ENCODE measurements at regions not wholly inside any gene's neighbourhood (a gene's known extent, or its start where the extent isn't known, plus 50 kb on each side); places are given as distances from the start of the nearest gene placed in this dataset.

- TF ChIP-seq POLR2AphosphoS5 (IDR thresholded peaks at IDR 0.05; ENCODE audit: low read depth, low read length) (no peak), POLR2A (IDR thresholded peaks at IDR 0.05; ENCODE audit: low read depth, low read length) (no peak), TAF1 (IDR thresholded peaks at IDR 0.05; ENCODE audit: borderline replicate concordance, low read depth, low read length) (no peak)
These were observed 1133.8 kb upstream of the SEL1L start for GRCh38 chr14:82667501-82667900.
